Body of pancreas (tissue), 4 donors: ENCODE measurements at regions not wholly inside any gene's neighbourhood (a gene's known extent, or its start where the extent isn't known, plus 50 kb on each side); places are given as distances from the start of the nearest gene placed in this dataset.

Experiments
- CTCF ChIP-seq, 7 experiments: fragments of 450-650 bp in 4 of 7; fragments of 200-600 bp in 3 of 7; sonication (generic) in 3 of 7; IDR thresholded peaks; one replicate each; pipeline ENCODE4 v1.5.1; 2016 to 2019; ENCODE audit warnings: antibody characterized with exemption in 7 of 7
- POLR2A ChIP-seq, 3 donors: fragments of 450-650 bp; IDR thresholded peaks; one replicate each; pipeline ENCODE4 v1.6.1; 2016; ENCODE audit warnings: antibody characterized with exemption in 3 of 3, mild to moderate bottlenecking in 2 of 3

DNA sequence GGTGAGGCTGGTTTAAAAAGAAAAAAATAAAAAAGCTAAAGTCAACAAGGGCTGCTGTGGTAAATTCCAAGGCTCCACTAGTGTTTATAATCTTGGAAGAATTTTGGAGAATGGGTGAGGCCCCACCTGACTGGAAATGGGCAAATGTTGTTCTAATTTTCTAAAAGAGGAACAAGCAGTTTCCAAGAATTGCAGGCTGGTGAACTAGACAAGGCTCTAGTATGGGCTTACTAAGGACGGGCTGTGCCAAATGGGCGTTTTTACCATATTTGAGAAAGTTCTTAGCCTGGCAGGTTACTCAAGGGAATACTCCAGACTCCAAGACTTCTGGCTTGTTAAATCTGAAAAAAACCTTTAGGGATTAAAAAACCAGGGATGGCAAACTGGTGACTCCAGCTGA lies 67.0 kb upstream of the ABHD2 start:
- TF ChIP-seq CTCF (IDR thresholded peaks at IDR 0.05) (no peak), POLR2A (IDR thresholded peaks at IDR 0.05) (no peak)
